CD14-positive monocyte (primary cell): ENCODE measurements at regions not wholly inside any gene's neighbourhood (a gene's known extent, or its start where the extent isn't known, plus 50 kb on each side); places are given as distances from the start of the nearest gene placed in this dataset.

Source experiments
- DNase-seq, 3 donors: peaks; one replicate each; pipeline ENCODE4 v3.0.0-alpha.2; 2011 to 2022
- H2AFZ ChIP-seq: 2 replicates; pipeline ENCODE4 v1.6.0; 2012; ENCODE audit warnings: mild to moderate bottlenecking, low read depth, low read length, inconsistent platforms; ENCODE audit not compliant: insufficient read depth, poor library complexity, severe bottlenecking
- H3K27ac ChIP-seq, 2 donors: 1 replicate in 1 of 2; 2 replicates in 1 of 2; pipeline ENCODE4 v1.5.1; 2012 to 2013; ENCODE audit warnings: low read length in 2 of 2, control low read depth in 1 of 2, inconsistent platforms in 1 of 2, low read depth in 1 of 2, mild to moderate bottlenecking in 1 of 2
- H3K27me3 ChIP-seq, 2 donors: one replicate each; pipeline versions ENCODE4 v1.6.0 to v1.6.1; 2011 to 2013; ENCODE audit warnings: low read length in 2 of 2; ENCODE audit not compliant: control insufficient read depth in 2 of 2, insufficient read depth in 2 of 2
- H3K36me3 ChIP-seq, 2 donors: replicated peaks in 1 of 2; 1 replicate in 1 of 2; 2 replicates in 1 of 2; pipeline versions ENCODE4 v1.5.1 to v1.6.1; 2012 to 2013; ENCODE audit warnings: low read length in 2 of 2, control low read depth in 1 of 2, inconsistent platforms in 1 of 2, mild to moderate bottlenecking in 1 of 2; ENCODE audit not compliant: insufficient read depth in 2 of 2, control insufficient read depth in 1 of 2
- H3K4me1 ChIP-seq, 2 donors: 1 replicate in 1 of 2; 2 replicates in 1 of 2; pipeline versions ENCODE4 v1.5.1 to v1.6.1; 2012 to 2013; ENCODE audit warnings: low read length in 2 of 2, control low read depth in 1 of 2, inconsistent platforms in 1 of 2, mild to moderate bottlenecking in 1 of 2, moderate library complexity in 1 of 2; ENCODE audit not compliant: insufficient read depth in 2 of 2, control insufficient read depth in 1 of 2
- H3K4me2 ChIP-seq: replicated peaks from 2 replicates; pipeline ENCODE3; 2012; ENCODE audit warnings: low read length, moderate library complexity, mild to moderate bottlenecking; ENCODE audit not compliant: poor library complexity, severe bottlenecking; ENCODE audit errors: extremely low read depth
- H3K4me3 ChIP-seq, 3 experiments: fragments of 200-600 bp in 1 of 3; sonication (generic) in 1 of 3; replicated peaks in 1 of 3; 1 replicate in 2 of 3; 2 replicates in 1 of 3; pipeline ENCODE4 v1.5.1; 2011 to 2013; ENCODE audit warnings: low read length in 3 of 3, mild to moderate bottlenecking in 3 of 3, control low read depth in 2 of 3, low read depth in 2 of 3, inconsistent platforms in 1 of 3, moderate library complexity in 1 of 3
- H3K79me2 ChIP-seq: 2 replicates; pipeline ENCODE4 v1.6.0; 2012; ENCODE audit warnings: mild to moderate bottlenecking, control low read depth, inconsistent platforms, low read length, moderate library complexity; ENCODE audit not compliant: insufficient read depth
- H3K9ac ChIP-seq: 2 replicates; pipeline ENCODE4 v1.6.0; 2017; ENCODE audit warnings: low read length, mild to moderate bottlenecking; ENCODE audit not compliant: insufficient read depth, poor library complexity, severe bottlenecking
- H3K9me3 ChIP-seq, 2 donors: replicated peaks in 1 of 2; 1 replicate in 1 of 2; 2 replicates in 1 of 2; pipeline versions ENCODE4 v1.5.1 to v1.6.1; 2012 to 2013; ENCODE audit warnings: low read length in 2 of 2, control low read depth in 1 of 2; ENCODE audit not compliant: control insufficient read depth in 1 of 2, insufficient read depth in 1 of 2
- H4K20me1 ChIP-seq: 2 replicates; pipeline ENCODE4 v1.6.0; 2012; ENCODE audit warnings: mild to moderate bottlenecking, low read length, control low read depth, moderate library complexity; ENCODE audit not compliant: insufficient read depth
- H3K27ac Mint-ChIP-seq, 7 donors: one replicate each; pipeline ENCODE4 v1.8.0; 2020; ENCODE audit warnings: mild to moderate bottlenecking in 7 of 7, mixed read lengths in 7 of 7, moderate library complexity in 6 of 7, inconsistent platforms in 2 of 7
- H3K27me3 Mint-ChIP-seq, 3 donors: one replicate each; pipeline ENCODE4 v1.8.0; 2021 to 2022; ENCODE audit warnings: low read depth in 3 of 3, mild to moderate bottlenecking in 3 of 3, mixed read lengths in 3 of 3, moderate library complexity in 3 of 3, inconsistent platforms in 1 of 3
- H3K36me3 Mint-ChIP-seq, 2 donors: one replicate each; pipeline ENCODE4 v1.8.0; 2020; ENCODE audit warnings: mixed read lengths in 2 of 2, inconsistent platforms in 1 of 2, mild to moderate bottlenecking in 1 of 2
- H3K4me1 Mint-ChIP-seq: one replicate; pipeline ENCODE4 v1.8.0; 2020; ENCODE audit warnings: mild to moderate bottlenecking, mixed read lengths
- H3K4me3 Mint-ChIP-seq, 2 donors: one replicate each; pipeline ENCODE4 v1.8.0; 2020; ENCODE audit warnings: mild to moderate bottlenecking in 2 of 2, mixed read lengths in 2 of 2, moderate library complexity in 1 of 2
- H3K9me3 Mint-ChIP-seq, 7 donors: one replicate each; pipeline ENCODE4 v1.8.0; 2020 to 2022; ENCODE audit warnings: mixed read lengths in 7 of 7, mild to moderate bottlenecking in 6 of 7, moderate library complexity in 6 of 7, inconsistent platforms in 2 of 7
- WGBS: methylation state at CpG from one replicate; pipeline ENCODE4 v1.1.5; 2013; ENCODE audit warnings: missing lambda C conversion rate; ENCODE audit not compliant: insufficient coverage; 5-methylcytosine and 5-hydroxymethylcytosine counted together
- intact Hi-C, 2 donors: fragments of 100-400 bp; cut with micrococcal nuclease; formaldehyde crosslinking; loops; one replicate each; pipeline versions ENCODE4 v1.15.0 to v1.15.1; 2023
- TF ChIP-seq, protein P1 (sequence below): fragments of 200-600 bp; IDR thresholded peaks from one replicate; pipeline ENCODE4 v1.8.0; 2022; ENCODE audit warnings: antibody characterized with exemption, mild to moderate bottlenecking

DNA sequence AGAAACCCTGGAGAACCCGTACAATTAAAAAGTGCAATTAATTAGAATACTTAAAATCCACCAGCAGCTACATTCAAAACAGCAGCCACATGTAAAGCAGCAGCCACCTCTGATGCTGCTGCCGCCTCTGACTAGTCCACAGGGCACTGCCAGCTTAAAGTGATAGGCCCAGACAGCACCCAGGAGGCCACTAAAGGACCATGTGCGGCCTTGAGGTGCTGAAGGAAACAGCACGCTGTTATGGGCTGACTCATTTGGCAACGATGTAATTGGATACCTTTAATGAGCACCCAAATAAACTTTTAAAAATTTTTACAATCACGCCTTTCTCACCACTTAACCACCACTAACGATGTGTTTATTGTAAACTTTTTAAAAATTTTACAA lies 209.3 kb upstream of the NCKAP5 start:
- Mint-ChIP-seq H3K9me3 (no peaks in the 10 kb centered on the region), H3K27ac (no peak overlapping the region), H3K36me3 (no peaks in the 10 kb centered on the region), H3K27me3 (no peaks in the 10 kb centered on the region), H3K4me1 (no peaks in the 10 kb centered on the region), H3K4me3 (no peak overlapping the region)
- Histone ChIP-seq H2AFZ (no peak overlapping the region), H3K4me2 (no peak overlapping the region), H3K36me3 (no peaks in the 10 kb centered on the region), H3K9ac (no peak overlapping the region), H3K9me3 (no peaks in the 10 kb centered on the region), H4K20me1 (no peaks in the 10 kb centered on the region), H3K79me2 (no peaks in the 10 kb centered on the region), H3K27ac (no peak overlapping the region), H3K4me1 (no peaks in the 10 kb centered on the region), H3K27me3 (no peaks in the 10 kb centered on the region), H3K4me3 (no peak overlapping the region)
- intact Hi-C loops: no loop called here
- 78% methylated on average over 2 of the region's 7 CpGs for WGBS
- DNase-seq: no peak
- TF ChIP-seq, protein P1, sequence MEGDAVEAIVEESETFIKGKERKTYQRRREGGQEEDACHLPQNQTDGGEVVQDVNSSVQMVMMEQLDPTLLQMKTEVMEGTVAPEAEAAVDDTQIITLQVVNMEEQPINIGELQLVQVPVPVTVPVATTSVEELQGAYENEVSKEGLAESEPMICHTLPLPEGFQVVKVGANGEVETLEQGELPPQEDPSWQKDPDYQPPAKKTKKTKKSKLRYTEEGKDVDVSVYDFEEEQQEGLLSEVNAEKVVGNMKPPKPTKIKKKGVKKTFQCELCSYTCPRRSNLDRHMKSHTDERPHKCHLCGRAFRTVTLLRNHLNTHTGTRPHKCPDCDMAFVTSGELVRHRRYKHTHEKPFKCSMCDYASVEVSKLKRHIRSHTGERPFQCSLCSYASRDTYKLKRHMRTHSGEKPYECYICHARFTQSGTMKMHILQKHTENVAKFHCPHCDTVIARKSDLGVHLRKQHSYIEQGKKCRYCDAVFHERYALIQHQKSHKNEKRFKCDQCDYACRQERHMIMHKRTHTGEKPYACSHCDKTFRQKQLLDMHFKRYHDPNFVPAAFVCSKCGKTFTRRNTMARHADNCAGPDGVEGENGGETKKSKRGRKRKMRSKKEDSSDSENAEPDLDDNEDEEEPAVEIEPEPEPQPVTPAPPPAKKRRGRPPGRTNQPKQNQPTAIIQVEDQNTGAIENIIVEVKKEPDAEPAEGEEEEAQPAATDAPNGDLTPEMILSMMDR: no peak

DNA sequence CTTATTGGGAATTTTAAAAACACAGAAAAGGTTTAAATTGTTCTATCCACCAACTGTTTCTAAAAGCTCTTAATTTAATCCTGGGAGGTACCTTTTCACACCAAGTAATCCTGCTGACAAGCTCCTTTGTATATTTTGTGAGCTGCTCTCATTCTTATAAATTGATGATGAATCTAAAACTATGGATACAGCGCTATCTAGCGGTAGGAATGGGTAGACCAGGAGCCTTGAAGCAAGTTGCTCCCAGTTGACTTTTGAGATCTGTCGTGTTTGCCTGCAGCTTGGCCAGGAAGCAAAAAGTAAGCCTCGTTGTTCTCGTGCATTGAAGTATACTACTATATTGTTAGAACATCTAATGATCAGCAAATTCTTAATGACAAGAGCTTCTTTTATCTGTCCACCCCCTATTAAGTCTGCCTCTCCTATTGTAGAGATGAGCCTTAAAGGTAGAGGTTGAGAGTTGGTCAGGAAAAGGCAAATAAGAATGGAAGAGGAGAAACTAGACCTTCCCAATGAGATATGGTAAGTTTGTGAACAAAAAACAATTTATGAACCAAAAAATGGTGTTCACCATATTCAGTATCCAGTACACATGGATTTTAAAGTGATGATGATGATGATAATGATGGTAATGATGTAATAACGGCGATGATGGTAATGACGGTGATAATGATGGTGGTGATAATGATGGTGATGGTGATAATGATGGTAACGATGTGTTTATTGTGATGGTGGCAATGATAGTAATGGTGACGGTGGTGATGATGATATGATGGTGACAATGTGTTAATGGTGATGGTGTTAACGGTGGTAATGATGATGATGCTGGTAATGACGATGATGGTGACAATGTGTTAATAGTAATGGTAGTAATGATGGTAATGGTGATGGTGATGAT lies 212.1 kb upstream of the NCKAP5 start:
- Mint-ChIP-seq H3K4me1 (no peaks in the 10 kb centered on the region), H3K27me3 (peaks cover 0 to 2% (median 0%) of the 10 kb centered on the region in 3 donors), H3K9me3 (no peaks in the 10 kb centered on the region), H3K36me3 (no peaks in the 10 kb centered on the region), H3K4me3 (no peak overlapping the region), H3K27ac (no peak overlapping the region)
- 68% methylated on average over 9 of the region's 12 CpGs for WGBS
- H3K4me2 ChIP-seq: no peak overlapping the region
- no peaks in the 10 kb centered on the region for H3K4me1 ChIP-seq
- H3K36me3 ChIP-seq: no peaks in the 10 kb centered on the region
- no peak overlapping the region for H3K9ac ChIP-seq
- H3K4me3 ChIP-seq: no peak overlapping the region
- no peaks in the 10 kb centered on the region for H3K79me2 ChIP-seq
- no peaks in the 10 kb centered on the region for H3K9me3 ChIP-seq
- no peak overlapping the region for H2AFZ ChIP-seq
- H3K27ac ChIP-seq: no peak overlapping the region
- no peak for DNase-seq
- intact Hi-C loops: no loop called here
- no peaks in the 10 kb centered on the region for H3K27me3 ChIP-seq
- TF ChIP-seq, protein P1: peak; percentile 43
- no peaks in the 10 kb centered on the region for H4K20me1 ChIP-seq
